ENCODE measurements at regions not wholly inside any gene's neighbourhood (a gene's known extent, or its start where the extent isn't known, plus 50 kb on each side); places are given as distances from the start of the nearest gene placed in this dataset.

DNA sequence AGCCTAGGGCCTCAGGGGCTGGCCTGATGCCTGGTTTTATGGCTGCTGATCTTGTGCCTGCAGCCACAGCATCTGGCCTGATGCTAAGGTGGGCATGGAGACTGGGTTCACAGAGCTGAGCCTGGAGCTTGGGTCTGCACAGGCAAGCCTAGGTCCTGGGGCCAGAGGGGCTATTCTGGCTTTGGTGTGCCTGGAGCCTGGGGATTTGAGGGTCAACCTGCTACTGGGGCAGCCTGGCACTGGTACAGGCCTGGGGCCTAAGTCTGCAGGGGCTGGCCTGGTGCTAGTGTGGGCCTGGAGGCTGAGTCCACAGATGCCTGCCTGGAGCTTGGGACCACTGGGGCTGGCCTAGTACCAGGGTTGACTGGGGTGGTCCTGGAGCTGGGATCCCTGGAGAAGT, 481.8 kb upstream of the GHITM start:
- TF ChIP-seq, protein P1, sequence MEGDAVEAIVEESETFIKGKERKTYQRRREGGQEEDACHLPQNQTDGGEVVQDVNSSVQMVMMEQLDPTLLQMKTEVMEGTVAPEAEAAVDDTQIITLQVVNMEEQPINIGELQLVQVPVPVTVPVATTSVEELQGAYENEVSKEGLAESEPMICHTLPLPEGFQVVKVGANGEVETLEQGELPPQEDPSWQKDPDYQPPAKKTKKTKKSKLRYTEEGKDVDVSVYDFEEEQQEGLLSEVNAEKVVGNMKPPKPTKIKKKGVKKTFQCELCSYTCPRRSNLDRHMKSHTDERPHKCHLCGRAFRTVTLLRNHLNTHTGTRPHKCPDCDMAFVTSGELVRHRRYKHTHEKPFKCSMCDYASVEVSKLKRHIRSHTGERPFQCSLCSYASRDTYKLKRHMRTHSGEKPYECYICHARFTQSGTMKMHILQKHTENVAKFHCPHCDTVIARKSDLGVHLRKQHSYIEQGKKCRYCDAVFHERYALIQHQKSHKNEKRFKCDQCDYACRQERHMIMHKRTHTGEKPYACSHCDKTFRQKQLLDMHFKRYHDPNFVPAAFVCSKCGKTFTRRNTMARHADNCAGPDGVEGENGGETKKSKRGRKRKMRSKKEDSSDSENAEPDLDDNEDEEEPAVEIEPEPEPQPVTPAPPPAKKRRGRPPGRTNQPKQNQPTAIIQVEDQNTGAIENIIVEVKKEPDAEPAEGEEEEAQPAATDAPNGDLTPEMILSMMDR (conservative IDR thresholded peaks at IDR 0.05), result no peak
- no peak for TF ChIP-seq EZH2 (IDR thresholded peaks at IDR 0.05; ENCODE audit: low read depth)
